NCI-H2107 treated with DMSO at 0.1 percent for 48 hours (cell line): ENCODE measurements at regions not wholly inside any gene's neighbourhood (a gene's known extent, or its start where the extent isn't known, plus 50 kb on each side); places are given as distances from the start of the nearest gene placed in this dataset.

ENCODE experiments used
- DNase-seq: peaks from one replicate; lab custom pipeline; 2025; ENCODE audit not compliant: unreplicated experiment; lab: John Stamatoyannopoulos, UW

DNA sequence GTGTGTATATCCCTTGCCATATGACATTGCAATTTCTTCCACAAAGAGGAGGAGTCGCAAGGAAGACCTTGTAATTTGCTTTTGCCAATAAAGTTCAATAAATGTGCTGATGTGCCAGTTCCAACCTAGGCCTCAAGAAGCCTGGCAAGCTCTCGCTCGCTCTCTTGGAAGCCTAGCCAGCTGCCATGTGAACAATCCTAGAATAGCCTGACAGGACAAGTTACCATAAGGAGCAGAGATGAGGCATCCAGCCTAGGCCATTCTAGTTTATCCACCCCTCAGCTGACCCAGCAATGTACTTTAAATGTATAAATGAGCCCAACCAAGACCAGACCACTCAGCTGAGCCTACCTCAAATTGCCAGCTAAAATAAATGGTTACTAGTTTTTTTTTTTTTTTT lies 145.7 kb upstream of the QRFPR start:
- DNase-seq = no peak

DNA sequence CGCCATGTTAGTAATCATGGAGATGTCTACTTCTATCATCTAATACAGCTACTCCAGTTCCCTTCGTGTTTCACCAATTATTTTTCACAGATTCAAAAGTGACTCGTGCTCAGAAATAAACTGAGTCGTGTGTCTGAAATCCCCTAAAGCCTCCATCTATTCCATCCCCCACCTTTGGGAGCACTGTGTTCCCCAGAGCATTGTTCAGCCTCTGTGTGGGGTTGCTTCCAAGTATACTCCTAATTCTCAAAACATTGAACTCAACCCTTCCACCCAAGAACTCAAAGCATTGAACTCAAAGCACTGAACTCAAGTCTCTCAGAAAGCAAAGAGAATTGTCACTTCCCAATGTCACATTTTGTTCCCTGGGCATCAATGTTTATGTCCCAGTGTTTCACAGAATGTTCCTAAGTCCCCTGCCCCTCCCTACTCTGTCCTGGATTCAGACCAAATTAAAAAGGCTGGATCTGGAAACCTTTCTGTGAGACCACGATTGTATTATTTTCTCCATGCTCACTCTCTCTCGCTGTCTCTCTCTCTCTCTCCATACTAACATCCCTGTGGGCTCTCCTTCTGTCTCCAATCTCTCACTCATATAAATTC lies 138.5 kb upstream of the QRFPR start:
- DNase-seq = no peak

DNA sequence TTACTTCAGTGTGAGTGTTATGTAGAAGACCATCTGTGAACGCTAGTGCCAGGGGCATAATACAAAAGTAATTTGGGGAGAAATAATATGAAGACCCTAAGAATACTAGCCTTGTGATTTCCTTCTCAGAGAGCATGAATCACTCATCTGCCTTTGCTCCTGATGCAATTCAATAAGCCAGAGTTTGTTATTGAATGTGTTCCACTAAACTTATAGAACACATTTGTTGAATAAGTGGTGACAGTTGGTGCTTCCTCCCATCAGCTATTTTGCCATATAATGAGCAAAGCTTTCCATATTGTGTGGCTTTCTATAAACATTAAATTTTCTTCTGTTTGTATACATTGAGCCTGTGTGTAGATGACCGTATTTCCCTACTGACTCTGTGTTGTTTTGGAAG lies 136.4 kb upstream of the QRFPR start:
- no peak for DNase-seq

DNA sequence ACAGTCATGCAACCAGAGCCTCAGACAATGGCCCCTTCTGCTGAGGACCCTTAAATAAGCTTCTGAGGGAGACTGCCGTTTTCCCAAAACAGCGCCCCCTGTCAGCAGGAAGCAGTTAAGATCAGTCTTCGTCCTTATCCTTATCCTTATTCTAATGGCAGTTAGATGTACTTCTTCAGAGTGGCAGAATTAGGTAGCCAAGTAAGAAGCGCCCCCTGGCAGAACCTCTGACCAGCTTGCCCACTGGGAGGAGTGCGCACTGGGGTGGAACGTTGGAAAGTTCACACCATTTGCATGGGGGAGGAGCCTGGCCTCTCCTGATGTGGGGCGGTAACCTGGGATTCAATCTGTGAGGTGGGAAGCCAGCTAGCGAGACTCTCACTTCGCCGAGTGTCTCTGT lies 133.6 kb upstream of the QRFPR start:
- DNase-seq = no peak

DNA sequence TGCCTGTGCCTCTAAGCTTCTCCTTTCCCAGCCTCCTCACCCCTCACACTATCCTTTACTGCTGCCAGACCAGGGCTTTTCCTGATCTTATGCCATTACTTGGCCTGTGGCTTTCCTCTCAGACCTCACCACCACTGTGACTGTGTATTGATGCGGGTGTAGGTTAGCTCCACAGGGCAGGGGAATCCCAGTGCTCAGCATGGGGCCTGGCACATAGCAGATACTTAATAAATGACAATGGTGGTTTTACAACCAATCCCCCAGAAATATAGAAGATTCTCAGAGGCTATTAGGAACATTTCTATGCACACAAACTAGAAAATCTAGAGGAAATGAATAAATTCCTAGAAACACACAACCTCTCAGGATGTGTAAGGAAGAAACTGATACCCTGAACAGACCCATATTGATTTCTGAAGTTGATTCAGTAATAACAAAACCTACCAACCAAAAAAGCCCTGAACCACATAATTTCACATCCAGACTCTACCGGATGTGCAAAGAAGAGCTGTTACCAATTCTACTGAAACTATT lies 129.6 kb upstream of the QRFPR start:
- DNase-seq = no peak

DNA sequence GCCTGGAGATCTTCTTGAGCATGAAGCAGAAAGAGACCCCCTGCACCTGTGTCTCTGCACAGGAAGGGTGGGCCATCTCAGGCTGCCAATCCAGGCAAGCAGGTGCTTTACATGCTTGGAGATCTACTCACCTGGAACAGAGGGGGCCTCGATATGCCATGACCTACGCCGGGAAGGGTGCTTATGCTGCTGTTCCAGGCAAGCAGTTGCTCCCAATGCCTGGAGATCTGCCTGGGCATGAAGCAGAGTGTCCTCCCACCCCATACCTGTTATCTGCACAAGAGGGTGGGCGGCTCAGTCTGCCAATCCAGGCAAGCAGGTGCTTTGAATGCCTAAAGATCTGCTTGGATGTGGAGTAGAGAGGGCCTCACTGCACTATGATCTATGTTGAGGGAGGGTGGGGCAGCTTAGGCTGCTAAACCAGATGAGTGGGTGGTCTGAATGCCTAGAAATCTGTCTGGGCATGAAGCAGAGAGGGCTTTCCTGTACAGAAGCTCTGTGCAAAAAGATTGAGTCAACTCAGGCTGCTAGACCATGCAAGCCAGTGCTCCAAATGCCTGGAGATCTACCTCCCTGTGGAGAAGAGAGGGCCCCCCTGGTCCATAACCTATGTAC lies 104.5 kb upstream of the QRFPR start:
- DNase-seq = no peak

- peak; percentile 19 for DNase-seq
These were observed 103.8 kb upstream of the QRFPR start for GRCh38 chr4:121484633-121485032.

DNA sequence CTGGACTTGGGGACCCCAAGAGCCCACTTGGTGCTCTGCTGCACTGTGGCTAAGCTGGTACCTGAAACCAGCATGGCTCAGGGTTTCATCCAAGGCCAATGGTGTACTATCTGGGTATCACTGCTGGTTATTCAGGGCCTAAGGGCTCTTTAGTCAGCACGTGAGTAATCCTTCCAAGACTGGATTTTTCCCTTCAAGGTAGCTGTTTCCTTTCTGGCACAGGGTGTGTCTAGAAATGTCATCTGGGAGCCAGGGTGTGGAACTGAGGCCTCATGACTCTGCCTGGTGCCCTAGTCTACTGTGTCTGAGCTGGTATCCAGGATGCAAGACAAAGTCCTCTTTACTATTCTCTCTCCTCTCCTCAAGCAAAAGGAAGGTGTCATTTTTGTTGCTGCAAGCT lies 99.0 kb upstream of the QRFPR start:
- DNase-seq = no peak

- no peak for DNase-seq
These were observed 96.7 kb upstream of the QRFPR start for GRCh38 chr4:121477480-121477879.

- no peak for DNase-seq
These were observed 96.3 kb upstream of the QRFPR start for GRCh38 chr4:121477079-121477478.

DNA sequence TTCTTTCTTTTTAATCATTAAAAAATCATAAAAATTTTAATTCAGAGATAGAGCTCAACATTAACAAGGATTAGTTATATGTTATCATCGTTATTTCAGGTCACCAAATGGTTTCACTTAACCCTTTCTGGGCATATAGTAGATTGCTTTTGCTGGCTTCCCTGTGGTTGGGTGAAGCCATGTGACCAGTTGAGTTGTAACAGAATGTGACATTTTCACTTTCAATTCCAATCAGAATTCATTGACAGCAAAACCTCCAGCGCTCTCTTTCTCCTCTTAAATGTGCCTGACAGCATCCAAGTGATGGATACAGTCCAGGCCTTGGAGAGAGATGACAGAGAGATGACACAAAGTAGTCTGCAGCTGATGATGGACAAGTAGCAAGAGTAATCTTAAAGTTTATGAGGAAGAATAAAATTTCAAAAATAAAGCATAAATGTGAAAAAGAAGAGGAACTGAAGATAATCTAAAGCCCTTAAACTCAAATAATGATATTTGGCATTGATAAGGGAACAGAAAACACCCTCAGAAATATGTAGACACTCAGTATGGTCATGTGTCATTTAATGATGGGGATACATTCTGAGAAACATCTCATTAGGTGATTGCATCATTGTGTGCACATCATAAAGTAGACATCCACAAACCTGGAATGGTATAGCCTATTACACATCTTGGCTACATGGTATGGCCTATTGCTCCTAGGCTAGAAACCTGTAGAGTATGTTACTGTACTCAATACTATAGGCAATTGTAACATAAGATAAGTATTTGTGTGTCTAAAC lies 92.3 kb upstream of the QRFPR start:
- no peak for DNase-seq

GRCh38 chr4:121464854-121465253 lies 84.0 kb upstream of the QRFPR start:
- no peak for DNase-seq

DNA sequence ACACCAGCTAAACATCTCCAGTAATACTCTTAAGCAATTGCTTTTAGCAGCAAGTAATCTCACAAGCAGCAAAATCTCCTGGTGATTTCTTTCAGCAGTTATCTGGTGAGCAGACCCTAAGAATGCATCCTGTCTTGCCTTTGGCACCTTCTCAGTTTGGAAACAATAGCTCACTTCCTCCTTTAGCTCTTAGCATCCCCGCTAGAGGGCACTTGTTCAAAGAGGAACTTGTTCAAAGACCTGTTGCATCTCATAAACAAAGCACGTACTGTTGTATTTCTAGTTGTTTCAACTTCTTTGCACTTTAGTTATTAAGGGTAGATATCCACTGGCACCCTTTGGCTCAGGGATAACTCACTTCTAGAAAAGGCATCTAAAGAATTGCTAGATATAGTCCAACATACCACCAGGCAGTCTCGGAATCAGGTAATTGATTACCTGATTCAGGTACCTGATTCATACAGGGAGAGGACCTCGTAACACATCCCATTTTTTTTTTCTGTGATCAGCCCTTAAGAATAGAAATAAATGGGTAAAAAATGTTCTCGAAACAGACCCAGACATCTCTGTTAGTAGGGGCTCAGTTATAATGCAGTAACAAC lies 81.9 kb upstream of the QRFPR start:
- DNase-seq = peak; percentile 61

DNA sequence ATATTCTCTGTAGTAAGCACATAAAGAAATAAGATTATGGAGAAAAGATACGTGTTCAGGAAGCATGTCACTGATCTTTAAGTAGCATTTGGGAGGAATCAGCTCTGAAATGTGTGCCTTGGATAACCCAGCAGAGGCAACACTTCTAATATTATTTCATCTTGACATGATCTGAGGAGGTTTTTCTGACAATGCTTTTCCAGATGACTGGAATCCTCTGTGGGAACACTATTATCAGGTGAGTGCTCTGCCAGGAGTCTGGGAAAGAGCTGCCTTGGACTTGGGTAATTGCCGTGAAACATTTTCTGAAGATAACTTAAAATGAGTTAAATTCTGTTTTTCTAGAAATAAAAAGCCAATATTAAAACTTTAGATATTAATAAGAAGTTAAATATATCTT lies 78.2 kb upstream of the QRFPR start:
- no peak for DNase-seq

DNA sequence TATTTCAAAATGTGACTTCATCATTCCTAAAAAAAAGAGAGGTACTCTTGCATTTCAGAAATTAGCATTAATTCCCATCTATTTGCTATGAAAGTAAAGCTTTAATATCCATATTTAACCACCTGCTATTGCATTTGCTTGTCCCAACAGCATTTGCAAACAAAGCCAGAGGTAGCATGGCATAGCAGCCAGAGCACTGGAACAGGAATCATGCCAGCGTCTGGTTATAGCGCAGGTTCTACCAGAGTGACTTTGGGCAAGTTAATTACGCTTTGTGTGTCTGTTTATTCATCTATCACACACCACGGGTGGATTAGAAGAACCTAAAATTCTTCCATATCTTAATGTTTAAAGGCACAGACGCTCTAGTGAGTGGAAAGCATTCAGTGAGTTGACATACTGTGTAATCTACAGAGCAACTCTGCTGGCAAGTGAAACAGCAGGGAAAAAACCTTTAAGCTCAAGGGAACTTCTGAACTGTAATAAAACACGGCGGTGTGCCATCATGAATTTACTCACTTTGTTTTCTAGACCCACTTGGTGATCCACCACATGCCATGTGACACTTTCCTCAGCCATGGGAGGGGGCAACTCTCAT lies 76.6 kb upstream of the QRFPR start:
- no peak for DNase-seq

- DNase-seq = no peak
These were observed 74.5 kb upstream of the QRFPR start for GRCh38 chr4:121455285-121455684.

DNA sequence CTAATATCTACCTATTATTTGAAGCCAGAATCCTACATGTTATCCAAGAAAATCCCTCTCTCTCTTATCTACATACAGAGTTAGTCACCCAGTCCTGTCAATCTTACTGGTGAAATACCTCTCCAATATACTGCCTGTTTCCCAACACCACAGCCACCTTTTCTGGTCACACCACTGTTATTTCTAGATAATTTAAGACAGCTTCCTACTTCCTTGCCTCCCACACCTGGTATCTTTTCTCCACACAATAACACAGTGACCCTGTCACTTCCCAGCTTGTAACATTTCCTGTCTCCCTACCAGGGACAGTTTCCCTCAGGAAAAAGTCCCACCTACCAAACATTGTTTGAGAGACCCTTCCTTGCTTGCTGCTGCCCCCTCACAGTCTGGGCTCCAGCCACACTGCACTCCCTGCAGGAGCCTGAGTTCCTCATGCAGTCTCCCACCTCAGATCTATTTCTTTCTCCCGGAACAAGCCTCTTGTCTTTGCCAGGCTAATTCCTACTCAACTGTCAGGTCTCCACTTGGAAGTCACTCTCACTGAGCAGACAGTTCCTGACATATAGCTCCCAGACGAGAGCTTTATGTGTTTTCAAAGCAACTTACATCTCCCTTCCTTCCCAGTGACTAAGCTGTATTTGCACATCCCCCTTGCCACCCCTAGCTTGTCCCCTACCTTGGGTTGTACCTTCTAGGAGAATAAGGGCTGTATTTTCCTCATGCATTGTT lies 73.6 kb upstream of the QRFPR start:
- DNase-seq = no peak

DNA sequence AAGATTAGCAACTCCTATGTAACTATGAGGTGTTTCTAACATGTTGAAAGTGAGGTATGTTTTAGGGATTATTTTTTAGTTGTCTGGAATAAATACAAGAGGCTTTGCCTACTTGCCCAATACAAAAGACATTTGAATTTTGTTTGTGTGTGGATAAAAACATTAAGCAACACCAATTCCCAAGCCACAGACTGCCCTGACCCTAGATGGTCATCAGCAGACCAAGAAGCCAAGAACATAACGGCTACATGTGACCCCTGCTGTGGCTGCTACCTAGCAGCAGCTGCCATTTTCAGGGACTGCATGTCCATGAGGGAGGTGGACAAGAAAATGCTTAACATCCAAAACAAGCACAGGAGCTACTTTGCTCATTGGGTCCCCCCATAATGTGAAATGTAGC lies 70.5 kb upstream of the QRFPR start:
- DNase-seq = no peak

GRCh38 chr4:121449416-121449815 lies 68.6 kb upstream of the QRFPR start:
- DNase-seq = no peak

DNA sequence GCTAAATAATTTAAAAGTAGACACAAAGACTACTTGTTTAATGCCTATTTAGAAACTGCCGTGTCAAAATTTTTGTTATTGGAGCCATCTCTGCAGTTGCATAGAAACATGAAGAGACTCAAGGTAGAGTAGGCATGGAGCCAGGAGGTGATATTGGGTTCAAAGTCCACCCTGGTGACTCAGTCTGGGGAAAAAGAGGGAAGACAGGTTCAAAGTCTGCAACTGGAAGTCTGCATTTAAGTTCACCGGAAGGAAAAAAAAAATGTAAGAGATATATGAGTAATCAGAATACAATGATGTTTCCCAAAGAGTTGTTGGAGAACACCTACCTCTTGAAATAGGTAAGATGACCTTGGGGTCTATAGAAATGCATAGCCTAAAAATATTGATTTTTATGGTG lies 67.4 kb upstream of the QRFPR start:
- DNase-seq = no peak

GRCh38 chr4:121439669-121440068 lies 58.9 kb upstream of the QRFPR start:
- no peak for DNase-seq
